Stimulated activated CD8-positive, alpha-beta memory T cell treated with anti-CD3 and anti-CD28 coated beads, Interleukin-2, amount 100 ng/mL, for 1 hour (primary cell): ENCODE measurements at regions not wholly inside any gene's neighbourhood (a gene's known extent, or its start where the extent isn't known, plus 50 kb on each side); places are given as distances from the start of the nearest gene placed in this dataset.

ENCODE experiments used
- DNase-seq, 2 donors: peaks; one replicate each; pipeline ENCODE4 v3.0.0-alpha.2; 2020; ENCODE audit warnings: low read depth in 2 of 2

- DNase-seq, result no peak
Measured at GRCh38 chr3:46146548-46146947, 61.6 kb downstream of the CCR1 start.

- DNase-seq, result no peak
Measured at GRCh38 chr3:46146021-46146420, 62.1 kb downstream of the CCR1 start.

- DNase-seq, result no peak
Measured at GRCh38 chr3:46145147-46145546, 63.0 kb downstream of the CCR1 start.

- DNase-seq, result no peak
Measured at GRCh38 chr3:46143951-46144473, 64.1 kb downstream of the CCR1 start.

GRCh38 chr3:46141813-46142212 lies 66.3 kb downstream of the CCR1 start:
- DNase-seq, result no peak

GRCh38 chr3:46138581-46138980 lies 69.5 kb downstream of the CCR1 start:
- DNase-seq, result no peak

GRCh38 chr3:46135475-46135874 lies 72.6 kb downstream of the CCR1 start:
- no peak for DNase-seq

- no peak for DNase-seq
Measured at GRCh38 chr3:46133285-46133684, 74.8 kb downstream of the CCR1 start.

GRCh38 chr3:46132565-46132964 lies 75.5 kb downstream of the CCR1 start:
- DNase-seq, result no peak

GRCh38 chr3:46131884-46132450 lies 76.1 kb downstream of the CCR1 start:
- DNase-seq, result no peak

GRCh38 chr3:46130631-46131310 lies 77.3 kb downstream of the CCR1 start:
- DNase-seq, result no peak

- no peak for DNase-seq
Measured at GRCh38 chr3:46129588-46130272, 78.4 kb downstream of the CCR1 start.

GRCh38 chr3:46127503-46127902 lies 80.6 kb downstream of the CCR1 start:
- DNase-seq, result no peak

GRCh38 chr3:46124216-46125177 lies 83.6 kb downstream of the CCR1 start:
- no peak for DNase-seq

- DNase-seq, result no peak
Measured at GRCh38 chr3:46123646-46124045, 84.5 kb downstream of the CCR1 start.

GRCh38 chr3:46122091-46122490 lies 86.0 kb downstream of the CCR1 start:
- DNase-seq, result no peak

GRCh38 chr3:46120983-46121382 lies 87.1 kb downstream of the CCR1 start:
- DNase-seq, result no peak

- DNase-seq, result no peak
Measured at GRCh38 chr3:46119709-46120498, 88.2 kb downstream of the CCR1 start.

GRCh38 chr3:46119253-46119652 lies 88.9 kb downstream of the CCR1 start:
- DNase-seq, result no peak

- no peak for DNase-seq
Measured at GRCh38 chr3:46116996-46117395, 89.7 kb upstream of the XCR1 start.
